ENCODE measurements at regions not wholly inside any gene's neighbourhood (a gene's known extent, or its start where the extent isn't known, plus 50 kb on each side); places are given as distances from the start of the nearest gene placed in this dataset.

DNA sequence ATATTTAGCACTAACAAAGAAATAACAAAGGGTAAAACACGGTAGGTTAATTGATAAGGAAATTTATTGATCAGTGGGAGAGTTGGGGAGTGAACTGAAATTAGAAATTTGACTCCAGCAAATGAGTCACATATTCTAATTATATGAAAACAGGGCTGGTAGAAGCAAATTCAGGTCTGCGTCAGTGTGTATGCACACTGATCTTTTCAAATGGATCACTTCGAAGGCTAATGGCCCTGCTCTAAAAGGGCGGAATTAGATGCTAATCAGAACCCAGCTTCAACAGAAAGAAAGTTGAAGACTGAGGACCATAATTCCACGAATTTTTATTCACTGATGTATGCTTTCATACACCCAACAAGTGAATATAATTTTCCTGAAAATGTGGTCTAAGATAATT lies 762.4 kb upstream of the DPPA4 start:
- Histone ChIP-seq H3K27me3 (ENCODE audit: insufficient read depth, poor library complexity, severe bottlenecking) (no peaks in the 10 kb centered on the region), H3K4me3 (replicated peaks; ENCODE audit: insufficient read depth, low read length) (no peak overlapping the region), H3K27ac (replicated peaks) (no peak overlapping the region)
- no peak for DNase-seq (ENCODE audit: low read depth in 1 of 2, low spot score in 1 of 2)
- TF ChIP-seq CTCF (IDR thresholded peaks at IDR 0.05; ENCODE audit: insufficient read depth, low read length) (no peak), GABPA (IDR thresholded peaks at IDR 0.05; ENCODE audit: low read depth) (no peak), SPI1 (IDR thresholded peaks at IDR 0.05; ENCODE audit: borderline replicate concordance, low read depth) (no peak), POLR2AphosphoS5 (IDR thresholded peaks at IDR 0.05; ENCODE audit: low read depth) (no peak)
- TF ChIP-seq, protein P1, sequence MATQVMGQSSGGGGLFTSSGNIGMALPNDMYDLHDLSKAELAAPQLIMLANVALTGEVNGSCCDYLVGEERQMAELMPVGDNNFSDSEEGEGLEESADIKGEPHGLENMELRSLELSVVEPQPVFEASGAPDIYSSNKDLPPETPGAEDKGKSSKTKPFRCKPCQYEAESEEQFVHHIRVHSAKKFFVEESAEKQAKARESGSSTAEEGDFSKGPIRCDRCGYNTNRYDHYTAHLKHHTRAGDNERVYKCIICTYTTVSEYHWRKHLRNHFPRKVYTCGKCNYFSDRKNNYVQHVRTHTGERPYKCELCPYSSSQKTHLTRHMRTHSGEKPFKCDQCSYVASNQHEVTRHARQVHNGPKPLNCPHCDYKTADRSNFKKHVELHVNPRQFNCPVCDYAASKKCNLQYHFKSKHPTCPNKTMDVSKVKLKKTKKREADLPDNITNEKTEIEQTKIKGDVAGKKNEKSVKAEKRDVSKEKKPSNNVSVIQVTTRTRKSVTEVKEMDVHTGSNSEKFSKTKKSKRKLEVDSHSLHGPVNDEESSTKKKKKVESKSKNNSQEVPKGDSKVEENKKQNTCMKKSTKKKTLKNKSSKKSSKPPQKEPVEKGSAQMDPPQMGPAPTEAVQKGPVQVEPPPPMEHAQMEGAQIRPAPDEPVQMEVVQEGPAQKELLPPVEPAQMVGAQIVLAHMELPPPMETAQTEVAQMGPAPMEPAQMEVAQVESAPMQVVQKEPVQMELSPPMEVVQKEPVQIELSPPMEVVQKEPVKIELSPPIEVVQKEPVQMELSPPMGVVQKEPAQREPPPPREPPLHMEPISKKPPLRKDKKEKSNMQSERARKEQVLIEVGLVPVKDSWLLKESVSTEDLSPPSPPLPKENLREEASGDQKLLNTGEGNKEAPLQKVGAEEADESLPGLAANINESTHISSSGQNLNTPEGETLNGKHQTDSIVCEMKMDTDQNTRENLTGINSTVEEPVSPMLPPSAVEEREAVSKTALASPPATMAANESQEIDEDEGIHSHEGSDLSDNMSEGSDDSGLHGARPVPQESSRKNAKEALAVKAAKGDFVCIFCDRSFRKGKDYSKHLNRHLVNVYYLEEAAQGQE (IDR thresholded peaks at IDR 0.05; ENCODE audit: insufficient replicate concordance, low read depth): no peak

- TF ChIP-seq CTCF (IDR thresholded peaks at IDR 0.05; ENCODE audit: insufficient read depth, low read length) (no peak), POLR2AphosphoS5 (IDR thresholded peaks at IDR 0.05; ENCODE audit: low read depth) (no peak), GABPA (IDR thresholded peaks at IDR 0.05; ENCODE audit: low read depth) (no peak), SPI1 (IDR thresholded peaks at IDR 0.05; ENCODE audit: borderline replicate concordance, low read depth) (no peak)
- TF ChIP-seq, protein P1 (IDR thresholded peaks at IDR 0.05; ENCODE audit: insufficient replicate concordance, low read depth): no peak
- no peak for DNase-seq (ENCODE audit: low read depth in 1 of 2, low spot score in 1 of 2)
- Histone ChIP-seq H3K27me3 (ENCODE audit: insufficient read depth, poor library complexity, severe bottlenecking) (no peaks in the 10 kb centered on the region), H3K27ac (replicated peaks) (no peak overlapping the region), H3K4me3 (replicated peaks; ENCODE audit: insufficient read depth, low read length) (no peak overlapping the region)
Observed at GRCh38 chr3:110101361-110101760, 764.0 kb upstream of the DPPA4 start.

DNA sequence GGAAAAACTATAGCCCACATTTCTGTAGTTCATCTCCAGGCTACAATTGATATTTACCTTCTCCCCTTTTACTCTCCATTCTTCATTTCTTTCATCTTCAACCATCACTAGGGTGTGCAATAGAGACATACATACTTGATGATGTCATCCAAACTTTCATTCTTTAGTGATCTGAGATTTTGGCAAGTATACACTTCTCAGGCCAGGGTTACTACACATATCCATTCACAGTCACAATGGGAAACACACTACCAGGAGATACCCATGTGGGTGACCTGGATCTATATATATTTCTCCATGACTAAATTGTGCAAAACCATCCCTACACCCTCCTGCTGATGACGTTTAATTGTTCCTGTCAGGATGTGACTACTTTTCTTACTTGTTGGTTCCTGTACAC lies 769.5 kb upstream of the DPPA4 start:
- no peak for TF ChIP-seq GABPA (IDR thresholded peaks at IDR 0.05; ENCODE audit: low read depth)
- TF ChIP-seq, protein P1 (IDR thresholded peaks at IDR 0.05; ENCODE audit: insufficient replicate concordance, low read depth): no peak
- no peak for TF ChIP-seq POLR2AphosphoS5 (IDR thresholded peaks at IDR 0.05; ENCODE audit: low read depth)
- TF ChIP-seq SPI1 (IDR thresholded peaks at IDR 0.05; ENCODE audit: borderline replicate concordance, low read depth): no peak
- no peak for TF ChIP-seq CTCF (IDR thresholded peaks at IDR 0.05; ENCODE audit: insufficient read depth, low read length)
- Histone ChIP-seq H3K4me3 (replicated peaks; ENCODE audit: insufficient read depth, low read length) (no peak overlapping the region), H3K27me3 (ENCODE audit: insufficient read depth, poor library complexity, severe bottlenecking) (no peaks in the 10 kb centered on the region), H3K27ac (replicated peaks) (no peak overlapping the region)
- no peak for DNase-seq (ENCODE audit: low read depth in 1 of 2, low spot score in 1 of 2)
